GM12878 (cell line): ENCODE measurements at regions not wholly inside any gene's neighbourhood (a gene's known extent, or its start where the extent isn't known, plus 50 kb on each side); places are given as distances from the start of the nearest gene placed in this dataset.

Source experiments
- ATAC-seq: fragments of 200-7000 bp; cut with Tn5 transposase; 3 replicates; pipeline ENCODE4 v1.9.1; 2020; ENCODE audit warnings: mild to moderate bottlenecking, moderate library complexity
- BruUV-seq: library from RNA; stranded (reverse); fragments of 400-500 nt; replicated peaks from 2 replicates; lab custom pipeline; 2021; lab: Mats Ljungman, UMichigan
- CTCF ChIA-PET: fragments of 300-600 bp; sonication (Branson Sonifier 250); formaldehyde crosslinking; extraction: SDS; loops from one replicate; lab custom pipeline; 2021; ENCODE audit warnings: inconsistent platforms; lab: Yijun Ruan, JAX
- POLR2A ChIA-PET: fragments of 350-600 bp; formaldehyde crosslinking; extraction: SDS; loops from one replicate; lab custom pipeline; 2021; ENCODE audit warnings: inconsistent platforms; lab: Charles Lee
- RAD21 ChIA-PET: fragments of 300-600 bp; sonication (Branson Sonifier 250); formaldehyde crosslinking; loops from one replicate; lab custom pipeline; 2023; ENCODE audit warnings: antibody characterized with exemption; ENCODE audit not compliant: unreplicated experiment; lab: Charles Lee
- SMC1A ChIA-PET: fragments of 300-600 bp; sonication (Branson Sonifier 250); formaldehyde crosslinking; loops from one replicate; lab custom pipeline; 2023; ENCODE audit not compliant: unreplicated experiment, uncharacterized antibody; lab: Charles Lee
- DNase-seq: peaks from one replicate; pipeline ENCODE4 v3.0.0-alpha.2; 2011; ENCODE audit warnings: low read depth, low spot score
- FAIRE-seq: peaks from 3 replicates; lab custom pipeline; 2011; peaks lifted over from hg19 to GRCh38; lab: Jason Lieb, UNC
- H2AFZ ChIP-seq: 2 replicates; pipeline ENCODE4 v1.6.0; 2011; ENCODE audit warnings: low read depth, low read length, control low read depth; ENCODE audit not compliant: control insufficient read depth
- H3K27ac ChIP-seq: 2 replicates; pipeline ENCODE4 v1.5.1; 2011; ENCODE audit warnings: control low read depth; ENCODE audit not compliant: control insufficient read depth, insufficient read depth
- H3K27me3 ChIP-seq, 2 experiments: replicated peaks in 1 of 2; 2 replicates each; pipeline versions ENCODE4 v1.6.0 to v1.6.1; 2011; ENCODE audit warnings: low read length in 1 of 2; ENCODE audit not compliant: control insufficient read depth in 2 of 2, insufficient read depth in 2 of 2
- H3K36me3 ChIP-seq, 2 experiments: 2 replicates each; pipeline ENCODE4 v1.5.1; 2011; ENCODE audit warnings: low read length in 1 of 2; ENCODE audit not compliant: control insufficient read depth in 2 of 2, insufficient read depth in 2 of 2
- H3K4me1 ChIP-seq: 2 replicates; pipeline ENCODE4 v1.6.1; 2011; ENCODE audit warnings: mild to moderate bottlenecking, low read length, moderate library complexity, mixed read lengths; ENCODE audit not compliant: control insufficient read depth, insufficient read depth
- H3K4me2 ChIP-seq: 2 replicates; pipeline ENCODE4 v1.6.0; 2011; ENCODE audit warnings: control low read depth; ENCODE audit not compliant: control insufficient read depth, insufficient read depth
- H3K4me3 ChIP-seq: fragments of 200-600 bp; sonication (generic); 2 replicates; pipeline ENCODE4 v1.5.1; 2016
- H3K79me2 ChIP-seq: 2 replicates; pipeline ENCODE4 v1.6.0; 2011; ENCODE audit warnings: low read length; ENCODE audit not compliant: control insufficient read depth, insufficient read depth
- H3K9ac ChIP-seq: 2 replicates; pipeline ENCODE4 v1.8.0; 2011; ENCODE audit warnings: low read length, control low read depth, mixed read lengths; ENCODE audit not compliant: control insufficient read depth, insufficient read depth
- H3K9me3 ChIP-seq: replicated peaks from 3 replicates; pipeline ENCODE4 v1.5.1; 2011; ENCODE audit warnings: mild to moderate bottlenecking, low read length; ENCODE audit not compliant: control insufficient read depth, insufficient read depth
- H4K20me1 ChIP-seq: 2 replicates; pipeline ENCODE4 v1.6.0; 2011; ENCODE audit not compliant: control insufficient read depth, insufficient read depth
- BRCA1 ChIP-seq: IDR thresholded peaks from 2 replicates; pipeline ENCODE4 v1.6.1; 2011; ENCODE audit warnings: low read depth, low read length, improper control_type of control experiment
- CEBPZ ChIP-seq: fragments of 150-350 bp; IDR thresholded peaks from 2 replicates; pipeline ENCODE4 v1.6.1; 2016; ENCODE audit warnings: low read depth, low read length
- CTCF ChIP-seq, 3 experiments: IDR thresholded peaks in 2 of 3; conservative IDR thresholded peaks in 1 of 3; 2 replicates each; pipeline ENCODE4 v1.5.1; 2011; ENCODE audit warnings: low read depth in 3 of 3, low read length in 3 of 3, mild to moderate bottlenecking in 3 of 3, control low read depth in 2 of 3, moderate library complexity in 2 of 3, inconsistent platforms in 1 of 3, mixed read lengths in 1 of 3; ENCODE audit not compliant: control insufficient read depth in 2 of 3, insufficient read depth in 1 of 3; ENCODE audit errors: extremely low read depth in 1 of 3
- EGR1 ChIP-seq, 2 experiments: IDR thresholded peaks; 1 replicate in 1 of 2; 2 replicates in 1 of 2; pipeline ENCODE4 v1.6.1; 2011 to 2012; ENCODE audit warnings: low read depth in 2 of 2, low read length in 2 of 2, borderline replicate concordance in 1 of 2, mild to moderate bottlenecking in 1 of 2, moderate library complexity in 1 of 2
- IKZF1 ChIP-seq: fragments of 450-650 bp; conservative IDR thresholded peaks from 2 replicates; pipeline ENCODE4 v1.6.1; 2017; ENCODE audit warnings: antibody characterized with exemption, mild to moderate bottlenecking
- IRF4 ChIP-seq: IDR thresholded peaks from 2 replicates; pipeline ENCODE4 v1.6.1; 2011; ENCODE audit warnings: low read depth, low read length
- JUND ChIP-seq: IDR thresholded peaks from 2 replicates; pipeline ENCODE4 v1.6.1; 2012; ENCODE audit warnings: low read depth, mild to moderate bottlenecking, low read length, improper control_type of control experiment, moderate library complexity
- MEF2B ChIP-seq: fragments of 450-650 bp; IDR thresholded peaks from 2 replicates; pipeline ENCODE4 v1.6.1; 2018; ENCODE audit warnings: mild to moderate bottlenecking, moderate library complexity; ENCODE audit not compliant: partially characterized antibody, poor library complexity, severe bottlenecking
- MLLT1 ChIP-seq: fragments of 450-650 bp; IDR thresholded peaks from 2 replicates; pipeline ENCODE4 v1.6.1; 2016; ENCODE audit warnings: mild to moderate bottlenecking
- PRDM15 ChIP-seq: fragments of 450-650 bp; formaldehyde crosslinking; IDR thresholded peaks from 2 replicates; pipeline ENCODE4 v1.4.0; 2020; ENCODE audit warnings: mild to moderate bottlenecking, moderate library complexity
- SMC3 ChIP-seq: IDR thresholded peaks from 2 replicates; pipeline ENCODE4 v1.6.1; 2011; ENCODE audit warnings: low read length, improper control_type of control experiment, borderline replicate concordance
- SRF ChIP-seq, 2 experiments: IDR thresholded peaks; 2 replicates each; pipeline ENCODE4 v1.6.1; 2011; ENCODE audit warnings: low read depth in 2 of 2, low read length in 2 of 2, mild to moderate bottlenecking in 1 of 2, moderate library complexity in 1 of 2
- STAT1 ChIP-seq: fragments of 450-650 bp; conservative IDR thresholded peaks from 2 replicates; pipeline ENCODE4 v1.6.1; 2014; ENCODE audit warnings: antibody characterized with exemption, mild to moderate bottlenecking
- YY1 ChIP-seq: IDR thresholded peaks from 2 replicates; pipeline ENCODE4 v1.6.1; 2011; ENCODE audit warnings: low read depth, mild to moderate bottlenecking, low read length
- ZSCAN29 ChIP-seq: fragments of 450-650 bp; IDR thresholded peaks from 2 replicates; pipeline ENCODE4 v1.6.1; 2017; ENCODE audit warnings: mild to moderate bottlenecking, moderate library complexity
- in situ Hi-C: fragments of 300-500 bp; cut with MboI; formaldehyde crosslinking; loops from 9 replicates; pipeline ENCODE4 v1.14.3; 2018; ENCODE audit warnings: mixed read lengths
- intact Hi-C: fragments of 100-400 bp; cut with micrococcal nuclease; formaldehyde crosslinking; loops from one replicate; pipeline ENCODE4 v1.14.2; 2022; ENCODE audit not compliant: unreplicated experiment

GRCh38 chr1:162914601-162915000 is 53.6 kb upstream of the CCDC190 start:
- no peak for DNase-seq
- in situ Hi-C loops (no loop called here), intact Hi-C loops (no loop called here)
- Histone ChIP-seq H3K36me3 (no peaks in the 10 kb centered on the region), H3K9me3 (peaks cover 1% of the 10 kb centered on the region; the same call in 1 of the 3 replicates), H3K4me1 (no peaks in the 10 kb centered on the region), H3K4me3 (no peak overlapping the region), H4K20me1 (no peaks in the 10 kb centered on the region), H3K9ac (no peak overlapping the region), H3K79me2 (no peaks in the 10 kb centered on the region), H3K27me3 (peaks cover 0 to 2% of the 10 kb centered on the region in 2 experiments; a peak in 1 of 4 replicates), H2AFZ (no peak overlapping the region), H3K4me2 (no peak overlapping the region), H3K27ac (no peak overlapping the region)
- FAIRE-seq, result no peak
- no TSS peak for BruUV-seq
- no peak for ATAC-seq
- POLR2A ChIA-PET, result no interaction called here
- TF ChIP-seq IKZF1 (no peak), CEBPZ (no peak), IRF4 (no peak), ZSCAN29 (no peak), EGR1 (IDR thresholded peaks at IDR 0.05; ENCODE audit: borderline replicate concordance in 1 of 2, low read depth in 2 of 2, low read length in 2 of 2) (no peak), MEF2B (no peak), MLLT1 (no peak), YY1 (no peak), STAT1 (no peak), JUND (no peak), CTCF (IDR thresholded peaks at IDR 0.05 in 2 of 3, conservative IDR thresholded peaks at IDR 0.05 in 1 of 3; ENCODE audit: control insufficient read depth in 2 of 3, extremely low read depth in 1 of 3, insufficient read depth in 1 of 3, low read depth in 3 of 3, low read length in 3 of 3) (no peak), BRCA1 (no peak), PRDM15 (CRISPR knock-in tag) (no peak), SRF (IDR thresholded peaks at IDR 0.05; ENCODE audit: low read depth in 2 of 2, low read length in 2 of 2) (no peak), SMC3 (no peak)
- SMC1A ChIA-PET, result interaction anchor here (0.8 to 1.0 kb wide), 4 partner anchors 12 to 280 kb away, joined by 3 to 4 read pairs (median 4); no protein-coding TSS in a partner anchor
- RAD21 ChIA-PET, result no interaction called here
- CTCF ChIA-PET, result no interaction called here
